ENCODE measurements at regions not wholly inside any gene's neighbourhood (a gene's known extent, or its start where the extent isn't known, plus 50 kb on each side); places are given as distances from the start of the nearest gene placed in this dataset.

DNA sequence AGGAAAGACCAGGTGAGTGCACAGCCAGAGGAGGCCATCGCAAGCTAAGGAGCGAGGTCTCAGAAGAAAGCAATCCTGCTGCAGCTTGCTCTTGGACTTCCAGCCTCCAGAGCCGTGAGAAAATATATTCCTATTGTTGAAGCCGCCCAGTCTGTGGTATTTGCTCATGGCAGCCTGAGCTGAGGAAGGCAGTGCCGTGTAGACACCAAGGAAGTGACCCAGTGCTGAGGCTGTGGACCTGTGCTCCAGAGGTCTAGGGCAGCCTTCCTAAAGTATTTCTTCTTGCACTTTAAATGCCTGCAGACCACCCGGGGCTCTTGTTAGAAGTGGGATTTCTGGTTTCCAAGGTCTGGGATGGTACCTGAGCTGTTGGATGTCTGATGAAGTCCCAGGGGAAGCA, 158.5 kb upstream of the KL start:
- no CpG with 5 or more reads among the region's 6 CpGs for WGBS (ENCODE audit: extremely low coverage, insufficient read length, low lambda C conversion rate)
- Histone ChIP-seq H2BK12ac (ENCODE audit: insufficient read length, low read depth, low read length) (no peak overlapping the region), H3K9me3 (ENCODE audit: control insufficient read depth, low read depth, low read length) (peaks cover 5% of the 10 kb centered on the region), H3K56ac (ENCODE audit: insufficient read length, low read depth, low read length) (no peak overlapping the region), H3K14ac (ENCODE audit: insufficient read depth, low read length) (no peak overlapping the region), H3K27me3 (ENCODE audit: insufficient read depth, low read length) (no peaks in the 10 kb centered on the region; the same call in 1 of the 2 replicates), H4K8ac (replicated peaks; ENCODE audit: insufficient read length, low read depth, low read length) (no peak overlapping the region), H3K23me2 (ENCODE audit: insufficient read length, low read depth, low read length, poor library complexity, severe bottlenecking) (no peaks in the 10 kb centered on the region), H2BK5ac (ENCODE audit: insufficient read length, low read length) (no peak overlapping the region), H3K27ac (ENCODE audit: insufficient read length, low read depth, low read length) (no peak overlapping the region), H2AK5ac (ENCODE audit: insufficient read length, low read length) (no peak overlapping the region), H3K4me2 (ENCODE audit: insufficient read depth, insufficient read length, low read length) (no peak overlapping the region), H2BK120ac (ENCODE audit: low read depth, low read length, poor library complexity, severe bottlenecking) (no peak overlapping the region), H3K79me1 (ENCODE audit: insufficient read depth, low read depth, low read length, poor library complexity, severe bottlenecking) (no peaks in the 10 kb centered on the region), H2AFZ (ENCODE audit: low read length) (no peak overlapping the region), H2BK15ac (ENCODE audit: low read depth, low read length) (no peak overlapping the region), H2BK20ac (ENCODE audit: low read depth, low read length, poor library complexity, severe bottlenecking) (no peak overlapping the region), H3K23ac (ENCODE audit: insufficient read length, low read depth, low read length) (no peak overlapping the region), H4K91ac (ENCODE audit: insufficient read length, low read depth, low read length) (no peak overlapping the region), H3K4ac (ENCODE audit: low read depth, low read length) (no peak overlapping the region), H4K20me1 (ENCODE audit: control insufficient read depth, insufficient read depth, insufficient read length) (no peaks in the 10 kb centered on the region), H3K79me2 (ENCODE audit: insufficient read depth, low read length) (no peaks in the 10 kb centered on the region), H4K5ac (ENCODE audit: insufficient read length, low read depth, low read length) (no peak overlapping the region), H3K18ac (ENCODE audit: insufficient read length, low read depth, low read length) (no peak overlapping the region), H3T11ph (ENCODE audit: low read length) (no peak overlapping the region), H3K9ac (ENCODE audit: extremely low read depth, insufficient read length, low read length) (no peak overlapping the region), H3K4me1 (ENCODE audit: insufficient read depth, low read length) (no peaks in the 10 kb centered on the region)
- DNase-seq, result no peak
- H3K27me3 Mint-ChIP-seq (ENCODE audit: low read depth), result no peaks in the 10 kb centered on the region
- H3K4me1 Mint-ChIP-seq, result peaks cover 7% of the 10 kb centered on the region in 2 experiments; a peak in 3 of 4 replicates
- H3K9me3 Mint-ChIP-seq, result no peaks in the 10 kb centered on the region
- H3K36me3 Mint-ChIP-seq (ENCODE audit: insufficient read depth in 1 of 3, low read depth in 3 of 3), result no peaks in the 10 kb centered on the region; a peak in 1 of 7 replicates
- no peak overlapping the region for H3K4me3 Mint-ChIP-seq
- no peak overlapping the region for H3K27ac Mint-ChIP-seq
- TF ChIP-seq, protein P1, sequence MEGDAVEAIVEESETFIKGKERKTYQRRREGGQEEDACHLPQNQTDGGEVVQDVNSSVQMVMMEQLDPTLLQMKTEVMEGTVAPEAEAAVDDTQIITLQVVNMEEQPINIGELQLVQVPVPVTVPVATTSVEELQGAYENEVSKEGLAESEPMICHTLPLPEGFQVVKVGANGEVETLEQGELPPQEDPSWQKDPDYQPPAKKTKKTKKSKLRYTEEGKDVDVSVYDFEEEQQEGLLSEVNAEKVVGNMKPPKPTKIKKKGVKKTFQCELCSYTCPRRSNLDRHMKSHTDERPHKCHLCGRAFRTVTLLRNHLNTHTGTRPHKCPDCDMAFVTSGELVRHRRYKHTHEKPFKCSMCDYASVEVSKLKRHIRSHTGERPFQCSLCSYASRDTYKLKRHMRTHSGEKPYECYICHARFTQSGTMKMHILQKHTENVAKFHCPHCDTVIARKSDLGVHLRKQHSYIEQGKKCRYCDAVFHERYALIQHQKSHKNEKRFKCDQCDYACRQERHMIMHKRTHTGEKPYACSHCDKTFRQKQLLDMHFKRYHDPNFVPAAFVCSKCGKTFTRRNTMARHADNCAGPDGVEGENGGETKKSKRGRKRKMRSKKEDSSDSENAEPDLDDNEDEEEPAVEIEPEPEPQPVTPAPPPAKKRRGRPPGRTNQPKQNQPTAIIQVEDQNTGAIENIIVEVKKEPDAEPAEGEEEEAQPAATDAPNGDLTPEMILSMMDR (conservative IDR thresholded peaks at IDR 0.05), result no peak

Measured in H9 (cell line).